Effector memory CD4-positive, alpha-beta T cell (primary cell): ENCODE measurements at regions not wholly inside any gene's neighbourhood (a gene's known extent, or its start where the extent isn't known, plus 50 kb on each side); places are given as distances from the start of the nearest gene placed in this dataset.

ENCODE experiments used
- DNase-seq, 3 donors: peaks; one replicate each; pipeline ENCODE4 v3.0.0-alpha.2; 2020
- H3K27ac ChIP-seq: 2 replicates; pipeline ENCODE4 v1.7.0; 2013; ENCODE audit warnings: mild to moderate bottlenecking, low read length, moderate library complexity; ENCODE audit not compliant: insufficient read depth, poor library complexity, severe bottlenecking
- H3K27me3 ChIP-seq: replicated peaks from 2 replicates; pipeline ENCODE4 v1.7.0; 2013; ENCODE audit warnings: mild to moderate bottlenecking, low read length; ENCODE audit not compliant: insufficient read depth, control insufficient read depth, poor library complexity, severe bottlenecking
- H3K36me3 ChIP-seq: 2 replicates; pipeline ENCODE4 v1.7.0; 2013; ENCODE audit warnings: mild to moderate bottlenecking, low read length, moderate library complexity; ENCODE audit not compliant: control insufficient read depth, insufficient read depth
- H3K4me1 ChIP-seq: 2 replicates; pipeline ENCODE4 v1.7.0; 2013; ENCODE audit warnings: low read length, mild to moderate bottlenecking; ENCODE audit not compliant: control insufficient read depth, insufficient read depth, poor library complexity, severe bottlenecking
- H3K4me3 ChIP-seq: 2 replicates; pipeline ENCODE4 v1.7.0; 2013; ENCODE audit warnings: low read length, low read depth, mild to moderate bottlenecking; ENCODE audit not compliant: insufficient read depth, poor library complexity, severe bottlenecking
- H3K9me3 ChIP-seq: 2 replicates; pipeline ENCODE4 v1.7.0; 2013; ENCODE audit warnings: mild to moderate bottlenecking, low read length, moderate library complexity; ENCODE audit not compliant: control insufficient read depth

GRCh38 chr4:38308728-38309311, 348.6 kb downstream of the PTTG2 start:
- Histone ChIP-seq H3K4me3 (no peak overlapping the region), H3K4me1 (peaks cover 14% of the 10 kb centered on the region), H3K36me3 (no peaks in the 10 kb centered on the region), H3K27ac (no peak overlapping the region), H3K9me3 (no peaks in the 10 kb centered on the region), H3K27me3 (no peaks in the 10 kb centered on the region)
- DNase-seq = no peak

- Histone ChIP-seq H3K4me1 (peaks cover 14% of the 10 kb centered on the region), H3K9me3 (no peaks in the 10 kb centered on the region), H3K27me3 (no peaks in the 10 kb centered on the region), H3K36me3 (no peaks in the 10 kb centered on the region), H3K4me3 (no peak overlapping the region), H3K27ac (no peak overlapping the region)
- no peak for DNase-seq
These were observed 349.3 kb downstream of the PTTG2 start for GRCh38 chr4:38309471-38309870.

GRCh38 chr4:38310446-38311043, 350.3 kb downstream of the PTTG2 start:
- Histone ChIP-seq H3K9me3 (no peaks in the 10 kb centered on the region), H3K36me3 (no peaks in the 10 kb centered on the region), H3K27ac (peak overlapping the region; percentile 20), H3K4me1 (peaks cover 14% of the 10 kb centered on the region), H3K27me3 (no peaks in the 10 kb centered on the region), H3K4me3 (peak overlapping the region; percentile 15)
- peak; percentile 63 to 66 (median 64) for DNase-seq

- DNase-seq = no peak
- no peak overlapping the region for H3K27ac ChIP-seq
These were observed 351.4 kb downstream of the PTTG2 start for GRCh38 chr4:38311495-38312126.

GRCh38 chr4:38313175-38313574, 350.8 kb upstream of the KLF3 start:
- peaks cover 12% of the 10 kb centered on the region for H3K4me1 ChIP-seq
- H3K9me3 ChIP-seq = no peaks in the 10 kb centered on the region
- DNase-seq = no peak
- no peak overlapping the region for H3K4me3 ChIP-seq
- no peak overlapping the region for H3K27ac ChIP-seq
- no peaks in the 10 kb centered on the region for H3K27me3 ChIP-seq
- no peaks in the 10 kb centered on the region for H3K36me3 ChIP-seq

More at GRCh38 chr4:38311495-38312126, 351.4 kb downstream of the PTTG2 start:
- peaks cover 14% of the 10 kb centered on the region for H3K4me1 ChIP-seq
- no peak overlapping the region for H3K4me3 ChIP-seq
- H3K27me3 ChIP-seq = no peaks in the 10 kb centered on the region
- no peaks in the 10 kb centered on the region for H3K9me3 ChIP-seq
- H3K36me3 ChIP-seq = no peaks in the 10 kb centered on the region

- H3K4me1 ChIP-seq = peaks cover 20% of the 10 kb centered on the region
- no peak overlapping the region for H3K4me3 ChIP-seq
- H3K27ac ChIP-seq = no peak overlapping the region
- no peak for DNase-seq
- H3K27me3 ChIP-seq = no peaks in the 10 kb centered on the region
- H3K36me3 ChIP-seq = no peaks in the 10 kb centered on the region
- no peaks in the 10 kb centered on the region for H3K9me3 ChIP-seq
These were observed 349.9 kb upstream of the KLF3 start for GRCh38 chr4:38313999-38314561.

GRCh38 chr4:38314663-38315062, 349.3 kb upstream of the KLF3 start:
- Histone ChIP-seq H3K27me3 (no peaks in the 10 kb centered on the region), H3K4me1 (peaks cover 25% of the 10 kb centered on the region), H3K36me3 (no peaks in the 10 kb centered on the region), H3K27ac (no peak overlapping the region), H3K9me3 (no peaks in the 10 kb centered on the region), H3K4me3 (no peak overlapping the region)
- no peak for DNase-seq

- Histone ChIP-seq H3K9me3 (no peaks in the 10 kb centered on the region), H3K4me1 (peaks cover 30% of the 10 kb centered on the region), H3K27ac (no peak overlapping the region), H3K27me3 (no peaks in the 10 kb centered on the region), H3K36me3 (no peaks in the 10 kb centered on the region), H3K4me3 (no peak overlapping the region)
- DNase-seq = no peak
These were observed 348.7 kb upstream of the KLF3 start for GRCh38 chr4:38315286-38315685.

- no peak for DNase-seq
- no peak overlapping the region for H3K4me3 ChIP-seq
- H3K27me3 ChIP-seq = no peaks in the 10 kb centered on the region
- peaks cover 23% of the 10 kb centered on the region for H3K4me1 ChIP-seq
- H3K27ac ChIP-seq = no peak overlapping the region
- H3K36me3 ChIP-seq = no peaks in the 10 kb centered on the region
- H3K9me3 ChIP-seq = no peaks in the 10 kb centered on the region
These were observed 348.0 kb upstream of the KLF3 start for GRCh38 chr4:38316045-38316444.

- no peak for DNase-seq
- H3K27ac ChIP-seq = no peak overlapping the region
- no peaks in the 10 kb centered on the region for H3K27me3 ChIP-seq
- H3K4me3 ChIP-seq = no peak overlapping the region
- H3K9me3 ChIP-seq = no peaks in the 10 kb centered on the region
- no peaks in the 10 kb centered on the region for H3K36me3 ChIP-seq
- peaks cover 20% of the 10 kb centered on the region for H3K4me1 ChIP-seq
These were observed 346.8 kb upstream of the KLF3 start for GRCh38 chr4:38317041-38317674.
